ENCODE measurements at regions not wholly inside any gene's neighbourhood (a gene's known extent, or its start where the extent isn't known, plus 50 kb on each side); places are given as distances from the start of the nearest gene placed in this dataset.

DNA sequence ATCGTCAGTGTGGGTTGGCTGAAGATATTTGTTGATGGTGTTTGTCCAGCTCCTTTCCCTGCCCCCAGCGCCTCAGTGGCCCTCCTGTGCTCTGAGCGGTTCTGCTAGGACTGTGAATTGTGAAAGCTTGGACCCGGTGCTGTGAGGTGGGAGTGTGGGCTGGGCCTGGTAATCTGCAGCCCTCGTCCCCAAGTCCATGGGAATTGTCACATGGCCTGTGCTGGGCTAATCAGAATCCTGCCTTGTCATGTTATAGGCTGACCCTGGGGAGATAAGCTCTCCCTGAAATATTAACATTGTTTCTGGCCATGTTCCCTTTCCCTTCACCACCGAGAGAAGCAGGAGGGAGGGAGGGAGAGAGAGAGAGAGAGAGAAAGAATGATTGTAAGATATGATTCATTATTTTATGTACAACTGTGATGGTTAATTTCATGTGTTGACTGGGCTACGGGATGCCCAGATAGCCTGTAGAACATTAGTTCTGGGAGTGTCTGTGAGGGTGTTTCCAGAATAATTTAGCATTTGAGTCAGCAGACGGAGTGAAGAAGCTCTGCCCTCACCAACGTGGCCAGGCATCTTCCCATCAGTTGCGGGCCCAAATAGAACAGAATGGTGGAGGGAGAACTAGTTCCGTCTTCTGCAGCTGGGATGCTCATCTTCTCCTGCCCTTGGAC lies 62.4 kb downstream of the TFAP2C start:
- no peak for DNase-seq (ENCODE audit: low spot score)
- ChIA-PET CTCF (no interaction called here), POLR2A (ENCODE audit: low non-redundant PET) (no interaction called here)
- intact Hi-C loops (cut with micrococcal nuclease; ENCODE audit: unreplicated experiment), result no loop called here
- no peaks in the 10 kb centered on the region for H3K27me3 ChIP-seq (replicated peaks; ENCODE audit: insufficient read depth, low read depth, low read length, poor library complexity)
- H3K9me3 ChIP-seq (ENCODE audit: low read depth, low read length, poor library complexity, severe bottlenecking), result no peaks in the 10 kb centered on the region
- no peak overlapping the region for H3K27ac ChIP-seq (ENCODE audit: low read depth, low read length, poor library complexity, severe bottlenecking)
- BruUV-seq (replicated peaks), result no TSS peak
- TF ChIP-seq EZH2 (IDR thresholded peaks at IDR 0.05; ENCODE audit: borderline replicate concordance, low read depth, low read length, poor library complexity, severe bottlenecking) (no peak), CTCF (conservative IDR thresholded peaks at IDR 0.05; ENCODE audit: low read depth, low read length) (no peak)
- H3K4me3 ChIP-seq (ENCODE audit: low read depth, low read length, poor library complexity, severe bottlenecking), result no peak overlapping the region
- no peaks in the 10 kb centered on the region for H3K36me3 ChIP-seq (ENCODE audit: insufficient read depth, low read length, poor library complexity, severe bottlenecking)
- H3K4me1 ChIP-seq (ENCODE audit: insufficient read depth, low read length, poor library complexity, severe bottlenecking), result no peaks in the 10 kb centered on the region

DNA sequence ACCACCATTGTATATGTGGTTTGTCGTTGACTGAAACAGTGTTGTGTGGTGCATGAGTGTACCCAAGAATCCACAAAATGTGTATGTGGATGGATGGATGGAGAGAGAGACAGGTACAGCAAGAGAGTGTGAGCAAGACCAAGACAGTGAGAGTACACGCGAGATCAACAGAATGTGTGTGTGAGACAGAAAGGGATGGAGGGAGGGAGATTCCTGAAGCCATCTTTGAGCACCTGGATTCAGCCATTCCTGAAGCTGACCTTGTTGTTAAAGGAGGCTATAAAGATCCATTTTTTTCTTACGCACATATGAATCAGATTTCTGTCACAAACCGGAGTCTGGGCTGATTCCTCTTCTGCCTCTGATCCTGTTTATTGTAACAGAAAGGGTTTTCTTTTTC lies 64.1 kb downstream of the TFAP2C start:
- Histone ChIP-seq H3K36me3 (ENCODE audit: insufficient read depth, low read length, poor library complexity, severe bottlenecking) (no peaks in the 10 kb centered on the region), H3K27ac (ENCODE audit: low read depth, low read length, poor library complexity, severe bottlenecking) (no peak overlapping the region), H3K9me3 (ENCODE audit: low read depth, low read length, poor library complexity, severe bottlenecking) (no peaks in the 10 kb centered on the region), H3K27me3 (replicated peaks; ENCODE audit: insufficient read depth, low read depth, low read length, poor library complexity) (no peaks in the 10 kb centered on the region), H3K4me3 (ENCODE audit: low read depth, low read length, poor library complexity, severe bottlenecking) (no peak overlapping the region), H3K4me1 (ENCODE audit: insufficient read depth, low read length, poor library complexity, severe bottlenecking) (no peaks in the 10 kb centered on the region)
- DNase-seq (ENCODE audit: low spot score), result no peak
- CTCF ChIA-PET, result no interaction called here
- no TSS peak for BruUV-seq (replicated peaks)
- POLR2A ChIA-PET (ENCODE audit: low non-redundant PET), result no interaction called here
- TF ChIP-seq CTCF (conservative IDR thresholded peaks at IDR 0.05; ENCODE audit: low read depth, low read length) (no peak), EZH2 (IDR thresholded peaks at IDR 0.05; ENCODE audit: borderline replicate concordance, low read depth, low read length, poor library complexity, severe bottlenecking) (no peak)
- intact Hi-C loops (cut with micrococcal nuclease; ENCODE audit: unreplicated experiment), result no loop called here

- H3K27ac ChIP-seq (ENCODE audit: low read depth, low read length, poor library complexity, severe bottlenecking), result no peak overlapping the region
- no peaks in the 10 kb centered on the region for H3K27me3 ChIP-seq (replicated peaks; ENCODE audit: insufficient read depth, low read depth, low read length, poor library complexity)
- TF ChIP-seq EZH2 (IDR thresholded peaks at IDR 0.05; ENCODE audit: borderline replicate concordance, low read depth, low read length, poor library complexity, severe bottlenecking) (no peak), CTCF (conservative IDR thresholded peaks at IDR 0.05; ENCODE audit: low read depth, low read length) (no peak)
- ChIA-PET POLR2A (ENCODE audit: low non-redundant PET) (no interaction called here), CTCF (no interaction called here)
- DNase-seq (ENCODE audit: low spot score), result no peak
- no TSS peak for BruUV-seq (replicated peaks)
- H3K4me1 ChIP-seq (ENCODE audit: insufficient read depth, low read length, poor library complexity, severe bottlenecking), result no peaks in the 10 kb centered on the region
- intact Hi-C loops (cut with micrococcal nuclease; ENCODE audit: unreplicated experiment), result no loop called here
- no peaks in the 10 kb centered on the region for H3K36me3 ChIP-seq (ENCODE audit: insufficient read depth, low read length, poor library complexity, severe bottlenecking)
- no peak overlapping the region for H3K4me3 ChIP-seq (ENCODE audit: low read depth, low read length, poor library complexity, severe bottlenecking)
- no peaks in the 10 kb centered on the region for H3K9me3 ChIP-seq (ENCODE audit: low read depth, low read length, poor library complexity, severe bottlenecking)
Observed at GRCh38 chr20:56697476-56697875, 68.4 kb downstream of the TFAP2C start.
